GM12872 (cell line): ENCODE measurements at regions not wholly inside any gene's neighbourhood (a gene's known extent, or its start where the extent isn't known, plus 50 kb on each side); places are given as distances from the start of the nearest gene placed in this dataset.

Source experiments
- CTCF ChIP-seq: IDR thresholded peaks from 3 replicates; pipeline ENCODE4 v1.5.1; 2011; ENCODE audit warnings: low read depth, mild to moderate bottlenecking, low read length, moderate library complexity; ENCODE audit not compliant: insufficient read depth

GRCh38 chr5:118211606-118212005 lies 776.7 kb downstream of the DTWD2 start:
- TF ChIP-seq CTCF, result no peak

GRCh38 chr5:118208031-118208453 lies 780.3 kb downstream of the DTWD2 start:
- no peak for TF ChIP-seq CTCF

- no peak for TF ChIP-seq CTCF
Observed at GRCh38 chr5:118199801-118200200, 788.5 kb downstream of the DTWD2 start.

GRCh38 chr5:118196229-118196628 lies 792.1 kb downstream of the DTWD2 start:
- TF ChIP-seq CTCF, result no peak

GRCh38 chr5:118195211-118195610 lies 793.1 kb downstream of the DTWD2 start:
- no peak for TF ChIP-seq CTCF

- no peak for TF ChIP-seq CTCF
Observed at GRCh38 chr5:118193194-118193905, 795.0 kb downstream of the DTWD2 start.

GRCh38 chr5:118185018-118185417 lies 803.3 kb downstream of the DTWD2 start:
- no peak for TF ChIP-seq CTCF
